ENCODE measurements at regions not wholly inside any gene's neighbourhood (a gene's known extent, or its start where the extent isn't known, plus 50 kb on each side); places are given as distances from the start of the nearest gene placed in this dataset.

DNA sequence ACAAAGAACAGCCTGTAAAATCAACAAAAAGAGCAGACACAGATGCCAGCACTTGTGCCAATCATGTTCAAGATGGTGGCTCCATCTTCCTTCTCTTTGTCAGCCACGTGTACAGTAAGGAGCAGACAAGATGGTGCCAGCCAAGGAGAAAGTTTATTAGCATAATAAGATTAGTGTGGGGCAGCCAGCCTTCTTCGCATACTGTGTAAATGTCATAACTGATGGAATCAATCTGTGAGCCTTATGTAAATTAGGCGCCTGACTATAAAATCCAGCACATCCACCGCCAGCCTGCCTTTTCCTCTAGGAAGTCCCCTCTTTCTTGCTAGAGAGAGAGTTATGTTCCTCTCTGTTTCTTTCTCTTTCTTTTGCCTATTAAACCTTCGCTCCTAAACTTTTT, 99.7 kb upstream of the RALGAPA2 start (continued):
- TF ChIP-seq ZKSCAN1 (IDR thresholded peaks at IDR 0.05; ENCODE audit: low read length), result no peak
- TF ChIP-seq ZNF776 (CRISPR knock-in tag; IDR thresholded peaks at IDR 0.05), result no peak
- no peak for TF ChIP-seq ZNF160 (CRISPR knock-in tag; IDR thresholded peaks at IDR 0.05)
- TF ChIP-seq TGIF2 (CRISPR knock-in tag; IDR thresholded peaks at IDR 0.05), result no peak
- TF ChIP-seq MXD1 (CRISPR knock-in tag; IDR thresholded peaks at IDR 0.05), result no peak
- no peak for TF ChIP-seq TAF15 (IDR thresholded peaks at IDR 0.05; ENCODE audit: low read depth, low read length, poor library complexity, severe bottlenecking)

GRCh38 chr20:20808016-20808415, 95.6 kb upstream of the RALGAPA2 start:
- CTCF ChIA-PET (ENCODE audit: low intra/inter-chr PET ratio, low total read pairs), result no interaction called here
- BruUV-seq (replicated peaks), result no TSS peak
- TF ChIP-seq SP2 (CRISPR knock-in tag; IDR thresholded peaks at IDR 0.05) (no peak), ZBTB40 (IDR thresholded peaks at IDR 0.05) (no peak), ZBTB40 (CRISPR knock-in tag; IDR thresholded peaks at IDR 0.05) (no peak), ZNF225 (CRISPR knock-in tag; IDR thresholded peaks at IDR 0.05) (no peak), HBP1 (CRISPR knock-in tag; IDR thresholded peaks at IDR 0.05; ENCODE audit: low read depth) (no peak), MYC (CRISPR knock-in tag; IDR thresholded peaks at IDR 0.05; ENCODE audit: borderline replicate concordance) (no peak), ZNF780A (CRISPR knock-in tag; IDR thresholded peaks at IDR 0.05) (no peak), ZNF878 (CRISPR knock-in tag; IDR thresholded peaks at IDR 0.05) (no peak), ZNF160 (CRISPR knock-in tag; IDR thresholded peaks at IDR 0.05) (no peak), MXI1 (IDR thresholded peaks at IDR 0.05; ENCODE audit: borderline replicate concordance, low read depth, low read length) (no peak)

More at GRCh38 chr20:20808016-20808415, 95.6 kb upstream of the RALGAPA2 start:
- intact Hi-C loops (cut with micrococcal nuclease; ENCODE audit: unreplicated experiment) (loop anchor here (10.0 kb wide), 1 partner anchor 573 kb away; no protein-coding TSS in a partner anchor), in situ Hi-C loops (cut with HindIII; ENCODE audit: extremely low pct_ligation_motif_present, low pct_unique_long_range_greater_than_20kb) (no loop called here)
- H3K4me3 ChIP-seq (replicated peaks in 1 of 3; ENCODE audit: insufficient read depth in 1 of 3, low read depth in 2 of 3, low read length in 3 of 3), result no peak overlapping the region
- no peak for DNase-seq (ENCODE audit: low spot score)
- no peak overlapping the region for H2AFZ ChIP-seq (ENCODE audit: low read length)
- no peak overlapping the region for H3K4me2 ChIP-seq (ENCODE audit: low read depth, low read length)
- no peaks in the 10 kb centered on the region for H4K20me1 ChIP-seq (ENCODE audit: insufficient read depth, low read length)
- no peaks in the 10 kb centered on the region for H3K36me3 ChIP-seq (replicated peaks in 1 of 2; ENCODE audit: control insufficient read depth in 1 of 2, insufficient read depth in 2 of 2, low read length in 2 of 2)
- FAIRE-seq, result no peak
- POLR2A ChIA-PET, result no interaction called here
- H3K9ac ChIP-seq (ENCODE audit: insufficient read depth, low read depth, low read length), result no peak overlapping the region
- no peak for ATAC-seq
- 1% methylated on average over 4 of the region's 4 CpGs for WGBS (ENCODE audit: low lambda C conversion rate)
- no peaks in the 10 kb centered on the region for H3K4me1 ChIP-seq (ENCODE audit: insufficient read depth, low read length)
- no peak overlapping the region for H3K27ac ChIP-seq (ENCODE audit: extremely low read length, insufficient read depth, low read length)
- peaks cover 6 to 32% of the 10 kb centered on the region in 2 experiments; a peak in 3 of 5 replicates for H3K27me3 ChIP-seq (ENCODE audit: control insufficient read depth in 1 of 2, insufficient read depth in 2 of 2, low read length in 2 of 2)
- H3K79me2 ChIP-seq (ENCODE audit: insufficient read depth, low read length), result no peaks in the 10 kb centered on the region
- no peaks in the 10 kb centered on the region for H3K9me3 ChIP-seq (ENCODE audit: low read length)
